DOHH2 (cell line): ENCODE measurements at regions not wholly inside any gene's neighbourhood (a gene's known extent, or its start where the extent isn't known, plus 50 kb on each side); places are given as distances from the start of the nearest gene placed in this dataset.

ENCODE experiments used
- H3F3A ChIP-seq: fragments of 200-600 bp; sonication (generic), shearing (Covaris generic); 2 replicates; pipeline ENCODE4 v1.6.0; 2016; ENCODE audit warnings: antibody characterized with exemption, mild to moderate bottlenecking; ENCODE audit not compliant: control insufficient read depth, insufficient read depth
- H3K27ac ChIP-seq: fragments of 200-600 bp; sonication (generic); 2 replicates; pipeline ENCODE4 v1.5.1; 2014; ENCODE audit warnings: low read depth, mild to moderate bottlenecking, low read length, moderate library complexity
- H3K27me3 ChIP-seq: fragments of 200-600 bp; sonication (generic); 2 replicates; pipeline ENCODE4 v1.6.1; 2014; ENCODE audit warnings: mild to moderate bottlenecking, low read length, mixed read lengths; ENCODE audit not compliant: control insufficient read depth
- H3K36me3 ChIP-seq: fragments of 200-600 bp; sonication (generic); 2 replicates; pipeline ENCODE4 v1.6.1; 2014; ENCODE audit warnings: mild to moderate bottlenecking, low read length, moderate library complexity, mixed read lengths; ENCODE audit not compliant: control insufficient read depth
- H3K4me1 ChIP-seq: fragments of 200-600 bp; sonication (generic); 2 replicates; pipeline ENCODE4 v1.6.1; 2014; ENCODE audit warnings: mild to moderate bottlenecking, low read length, mixed read lengths; ENCODE audit not compliant: control insufficient read depth
- H3K4me2 ChIP-seq: fragments of 200-600 bp; sonication (generic); 2 replicates; pipeline ENCODE4 v1.6.0; 2014; ENCODE audit warnings: mild to moderate bottlenecking, low read length, moderate library complexity
- H3K4me3 ChIP-seq: fragments of 200-600 bp; sonication (generic); 2 replicates; pipeline ENCODE4 v1.5.1; 2014; ENCODE audit warnings: mild to moderate bottlenecking, low read length, mixed read lengths
- H3K79me2 ChIP-seq: fragments of 200-600 bp; sonication (generic); 2 replicates; pipeline ENCODE4 v1.6.1; 2014; ENCODE audit warnings: mild to moderate bottlenecking, low read length, mixed read lengths; ENCODE audit not compliant: control insufficient read depth
- H3K9me2 ChIP-seq: fragments of 200-600 bp; sonication (generic); replicated peaks from 2 replicates; pipeline ENCODE4 v1.6.1; 2014; ENCODE audit warnings: mild to moderate bottlenecking, low read length, mixed read lengths; ENCODE audit not compliant: control insufficient read depth
- H3K9me3 ChIP-seq: fragments of 200-600 bp; sonication (generic); 2 replicates; pipeline ENCODE4 v1.6.1; 2014; ENCODE audit warnings: antibody characterized with exemption, low read length, mixed read lengths; ENCODE audit not compliant: control insufficient read depth, insufficient read depth
- H4K20me1 ChIP-seq: fragments of 200-600 bp; sonication (generic); 2 replicates; pipeline ENCODE4 v1.6.0; 2014; ENCODE audit warnings: low read depth, mild to moderate bottlenecking, antibody characterized with exemption, low read length, moderate library complexity; ENCODE audit not compliant: control insufficient read depth, insufficient read depth
- EZH2phosphoT487 ChIP-seq: fragments of 200-600 bp; sonication (generic); IDR thresholded peaks from 2 replicates; pipeline ENCODE4 v1.6.1; 2017; ENCODE audit warnings: borderline replicate concordance, mild to moderate bottlenecking, antibody characterized with exemption, low read length, moderate library complexity, mixed read lengths
- TF ChIP-seq, protein P1 (sequence below): fragments of 200-600 bp; sonication (generic); IDR thresholded peaks from one replicate; pipeline ENCODE4 v1.5.1; 2014; ENCODE audit warnings: antibody characterized with exemption, mild to moderate bottlenecking, low read depth, low read length; ENCODE audit not compliant: poor library complexity, severe bottlenecking

- H3F3A ChIP-seq, result no peaks in the 10 kb centered on the region
- H3K4me3 ChIP-seq, result no peak overlapping the region
- no peak overlapping the region for H3K4me2 ChIP-seq
- TF ChIP-seq, protein P1, sequence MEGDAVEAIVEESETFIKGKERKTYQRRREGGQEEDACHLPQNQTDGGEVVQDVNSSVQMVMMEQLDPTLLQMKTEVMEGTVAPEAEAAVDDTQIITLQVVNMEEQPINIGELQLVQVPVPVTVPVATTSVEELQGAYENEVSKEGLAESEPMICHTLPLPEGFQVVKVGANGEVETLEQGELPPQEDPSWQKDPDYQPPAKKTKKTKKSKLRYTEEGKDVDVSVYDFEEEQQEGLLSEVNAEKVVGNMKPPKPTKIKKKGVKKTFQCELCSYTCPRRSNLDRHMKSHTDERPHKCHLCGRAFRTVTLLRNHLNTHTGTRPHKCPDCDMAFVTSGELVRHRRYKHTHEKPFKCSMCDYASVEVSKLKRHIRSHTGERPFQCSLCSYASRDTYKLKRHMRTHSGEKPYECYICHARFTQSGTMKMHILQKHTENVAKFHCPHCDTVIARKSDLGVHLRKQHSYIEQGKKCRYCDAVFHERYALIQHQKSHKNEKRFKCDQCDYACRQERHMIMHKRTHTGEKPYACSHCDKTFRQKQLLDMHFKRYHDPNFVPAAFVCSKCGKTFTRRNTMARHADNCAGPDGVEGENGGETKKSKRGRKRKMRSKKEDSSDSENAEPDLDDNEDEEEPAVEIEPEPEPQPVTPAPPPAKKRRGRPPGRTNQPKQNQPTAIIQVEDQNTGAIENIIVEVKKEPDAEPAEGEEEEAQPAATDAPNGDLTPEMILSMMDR, result no peak
- no peak for TF ChIP-seq EZH2phosphoT487
- H3K79me2 ChIP-seq, result no peaks in the 10 kb centered on the region
- H4K20me1 ChIP-seq, result no peaks in the 10 kb centered on the region
- H3K27ac ChIP-seq, result no peak overlapping the region
- no peaks in the 10 kb centered on the region for H3K36me3 ChIP-seq
- no peaks in the 10 kb centered on the region for H3K27me3 ChIP-seq
- no peaks in the 10 kb centered on the region for H3K9me3 ChIP-seq
- H3K9me2 ChIP-seq, result no peaks in the 10 kb centered on the region
- H3K4me1 ChIP-seq, result no peaks in the 10 kb centered on the region
Measured at GRCh38 chr6:100305209-100305869, 159.4 kb downstream of the SIM1 start.

- Histone ChIP-seq H4K20me1 (no peaks in the 10 kb centered on the region), H3K36me3 (no peaks in the 10 kb centered on the region), H3K9me3 (no peaks in the 10 kb centered on the region), H3K27me3 (no peaks in the 10 kb centered on the region), H3K27ac (no peak overlapping the region), H3F3A (no peaks in the 10 kb centered on the region), H3K4me2 (no peak overlapping the region), H3K4me1 (no peaks in the 10 kb centered on the region), H3K4me3 (no peak overlapping the region), H3K9me2 (no peaks in the 10 kb centered on the region), H3K79me2 (no peaks in the 10 kb centered on the region)
- TF ChIP-seq EZH2phosphoT487, result no peak
- TF ChIP-seq, protein P1, result no peak
Measured at GRCh38 chr6:100304575-100304974, 160.1 kb downstream of the SIM1 start.

- H3K9me2 ChIP-seq, result no peaks in the 10 kb centered on the region
- H3K27ac ChIP-seq, result no peak overlapping the region
- no peak overlapping the region for H3K4me3 ChIP-seq
- no peaks in the 10 kb centered on the region for H4K20me1 ChIP-seq
- TF ChIP-seq, protein P1, result no peak
- TF ChIP-seq EZH2phosphoT487, result no peak
- no peaks in the 10 kb centered on the region for H3K79me2 ChIP-seq
- no peaks in the 10 kb centered on the region for H3K9me3 ChIP-seq
- no peaks in the 10 kb centered on the region for H3K27me3 ChIP-seq
- H3K36me3 ChIP-seq, result no peaks in the 10 kb centered on the region
- H3K4me2 ChIP-seq, result no peak overlapping the region
- H3K4me1 ChIP-seq, result no peaks in the 10 kb centered on the region
- H3F3A ChIP-seq, result no peaks in the 10 kb centered on the region
Measured at GRCh38 chr6:100301731-100302130, 163.0 kb downstream of the SIM1 start.
